GM19328 (cell line): ENCODE measurements at regions not wholly inside any gene's neighbourhood (a gene's known extent, or its start where the extent isn't known, plus 50 kb on each side); places are given as distances from the start of the nearest gene placed in this dataset.
"Not testable (repeated sequence)": the region's sequence is repeated elsewhere in the genome, so short reads cannot be mapped to it uniquely, and the experiment has no call there.

Source experiments
- ATAC-seq: cut with Tn5 transposase; IDR thresholded peaks from one replicate; pipeline ENCODE4 v1.9.1; 2021; ENCODE audit warnings: mild to moderate bottlenecking, moderate library complexity; ENCODE audit not compliant: unreplicated experiment

GRCh38 chr18:64765908-64766307, 617.0 kb upstream of the LINC00305 start:
- ATAC-seq: no peak

DNA sequence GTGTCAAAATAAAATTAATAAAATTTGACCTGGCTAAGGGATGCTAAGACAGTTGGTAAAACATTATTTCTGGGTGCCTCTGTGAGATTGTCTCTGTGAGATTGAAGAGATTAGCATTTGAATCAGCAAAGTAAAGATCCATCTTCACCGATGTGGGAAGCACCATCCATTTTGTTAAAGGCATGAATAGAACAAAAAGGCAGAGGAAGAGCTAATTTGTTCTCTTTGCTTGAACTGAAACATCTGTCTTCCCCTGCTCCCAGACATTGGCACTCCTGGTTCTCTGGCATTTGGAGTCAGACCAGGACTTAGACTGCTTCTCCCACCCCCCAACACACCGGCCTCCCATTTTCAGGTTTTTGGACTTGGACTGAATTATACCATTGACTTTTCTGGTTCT, 603.8 kb upstream of the LINC00305 start:
- no peak for ATAC-seq

GRCh38 chr18:64749884-64750283, 601.0 kb upstream of the LINC00305 start:
- ATAC-seq: no peak

DNA sequence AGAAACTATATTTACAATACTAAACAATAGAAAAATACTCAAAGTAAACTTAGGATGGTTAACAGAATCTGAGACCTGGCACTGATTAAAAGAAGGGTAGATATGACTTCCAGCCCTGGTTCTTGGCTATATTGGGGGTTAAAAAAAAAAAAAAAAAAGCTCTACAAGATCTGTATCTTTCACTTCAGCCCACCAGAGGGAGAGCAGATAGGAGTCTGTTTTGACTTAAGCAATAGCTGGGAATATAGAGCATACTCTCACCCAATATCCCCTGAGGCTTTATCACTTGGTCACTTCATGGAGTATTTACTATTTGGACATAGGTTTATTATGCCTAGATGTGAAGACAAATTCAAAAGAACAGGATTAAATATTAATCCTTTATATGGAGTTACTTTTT, 598.9 kb upstream of the LINC00305 start:
- no peak for ATAC-seq

DNA sequence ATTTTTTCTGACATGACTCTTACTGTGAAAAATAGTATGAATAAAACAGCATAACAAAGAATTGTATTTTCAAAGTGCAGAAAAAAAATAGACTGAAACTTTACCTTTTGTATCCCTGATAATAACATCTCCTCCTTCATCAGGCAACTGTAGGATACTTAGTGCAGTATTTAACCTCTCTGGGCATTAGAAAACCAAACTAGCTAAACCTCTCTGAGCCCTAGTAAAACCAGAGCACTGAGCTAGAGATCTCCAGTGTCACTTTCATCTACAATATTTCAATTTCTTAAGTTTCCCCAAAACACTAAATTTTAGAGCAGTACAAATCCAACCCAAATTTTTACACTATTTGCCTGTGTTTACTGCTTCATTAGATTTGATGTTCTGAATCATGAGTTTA, 594.0 kb upstream of the LINC00305 start:
- ATAC-seq: no peak

DNA sequence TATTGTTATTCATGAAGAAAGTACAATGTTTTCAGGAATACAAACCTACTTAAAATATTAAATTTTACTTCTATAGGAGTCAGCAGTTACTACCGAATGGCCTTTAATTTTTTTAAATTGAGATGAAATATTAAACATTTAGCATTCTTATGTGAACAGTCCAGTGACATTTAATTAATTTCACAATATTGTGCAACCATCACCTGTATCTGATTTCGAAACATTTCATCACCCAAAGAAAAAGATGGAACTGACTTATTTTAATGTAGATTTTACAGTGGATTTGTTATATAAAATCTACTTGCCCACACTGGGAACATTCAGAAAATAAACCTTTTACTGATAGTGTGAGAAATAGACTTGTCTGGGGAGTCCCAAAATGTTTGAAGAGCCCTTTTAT, 585.2 kb upstream of the LINC00305 start:
- no peak for ATAC-seq

DNA sequence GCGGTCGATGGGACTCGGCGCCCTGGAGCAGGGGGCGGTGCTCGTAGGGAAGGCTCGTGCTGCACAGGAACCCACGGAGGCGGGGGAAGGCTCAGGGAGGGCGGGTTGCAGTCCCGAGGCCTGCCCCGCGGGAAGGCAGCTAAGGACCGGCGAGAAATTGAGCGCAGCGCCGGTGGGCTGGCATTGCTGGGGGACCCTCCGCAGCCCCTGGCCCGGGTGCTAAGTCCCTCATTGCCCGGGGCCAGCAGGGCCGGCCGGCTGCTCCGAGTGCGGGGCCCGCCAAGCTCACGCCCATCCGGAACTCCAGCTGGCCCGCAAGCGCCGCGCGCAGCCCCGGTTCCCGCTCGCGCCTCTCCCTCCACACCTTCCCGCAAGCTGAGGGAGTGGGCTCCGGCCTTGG, 576.8 kb upstream of the LINC00305 start:
- ATAC-seq: not testable (repeated sequence)

DNA sequence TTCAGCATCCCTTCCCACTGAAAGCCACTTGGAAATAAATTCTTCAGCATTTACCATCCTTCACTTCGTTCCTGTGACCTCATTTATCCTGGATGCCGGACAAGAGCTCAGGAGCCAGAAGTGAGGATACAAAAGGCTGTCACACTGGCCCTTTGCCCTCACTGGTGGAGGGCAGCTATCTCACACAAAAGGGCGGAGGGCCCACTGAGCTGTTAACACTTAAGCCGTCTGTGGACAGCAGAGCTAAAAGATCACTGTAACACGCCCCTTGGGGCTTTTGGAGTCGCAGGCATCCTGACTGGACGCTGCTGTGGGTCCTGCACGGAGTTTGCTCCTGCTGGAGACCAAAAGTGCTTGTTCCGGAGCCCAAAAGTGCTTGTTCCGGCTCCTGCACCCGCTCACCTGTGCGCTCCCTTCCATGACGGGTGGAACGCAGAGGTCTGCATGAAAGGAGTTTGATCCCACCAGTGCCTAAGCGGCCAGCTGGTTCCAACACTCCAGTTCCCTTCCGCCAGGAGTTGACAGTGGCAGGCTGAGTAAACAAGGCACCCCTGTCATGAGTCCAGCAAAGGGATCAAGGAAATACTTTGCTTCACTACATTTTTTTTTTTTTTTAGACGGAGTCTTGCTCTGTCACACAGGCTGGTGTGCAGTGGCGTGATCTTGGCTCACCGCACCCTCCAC, 572.0 kb upstream of the LINC00305 start:
- ATAC-seq: no peak

DNA sequence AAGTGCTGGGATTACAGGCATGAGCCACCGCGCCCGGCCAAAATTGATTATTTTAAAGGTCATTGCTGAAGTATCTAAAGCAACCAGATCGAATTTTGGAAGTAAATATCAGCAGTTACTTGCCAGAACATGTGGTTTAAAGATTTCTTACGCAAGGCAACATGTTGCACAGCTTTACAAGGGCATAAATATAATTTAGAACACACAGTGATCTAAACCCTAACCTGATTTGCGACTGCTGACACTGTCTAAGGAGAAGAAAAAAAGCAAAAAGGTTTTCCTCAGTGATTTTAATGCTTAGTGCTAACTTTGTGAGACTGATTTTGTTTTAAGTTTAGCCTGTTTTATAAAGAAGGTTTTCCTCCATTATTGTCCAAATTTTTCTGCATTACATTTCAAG, 569.9 kb upstream of the LINC00305 start:
- ATAC-seq: no peak

GRCh38 chr18:64717026-64717425, 568.1 kb upstream of the LINC00305 start:
- ATAC-seq: no peak

- no peak for ATAC-seq
Observed at GRCh38 chr18:64714086-64714485, 565.2 kb upstream of the LINC00305 start.

GRCh38 chr18:64713284-64713683, 564.4 kb upstream of the LINC00305 start:
- peak; percentile 69 for ATAC-seq

DNA sequence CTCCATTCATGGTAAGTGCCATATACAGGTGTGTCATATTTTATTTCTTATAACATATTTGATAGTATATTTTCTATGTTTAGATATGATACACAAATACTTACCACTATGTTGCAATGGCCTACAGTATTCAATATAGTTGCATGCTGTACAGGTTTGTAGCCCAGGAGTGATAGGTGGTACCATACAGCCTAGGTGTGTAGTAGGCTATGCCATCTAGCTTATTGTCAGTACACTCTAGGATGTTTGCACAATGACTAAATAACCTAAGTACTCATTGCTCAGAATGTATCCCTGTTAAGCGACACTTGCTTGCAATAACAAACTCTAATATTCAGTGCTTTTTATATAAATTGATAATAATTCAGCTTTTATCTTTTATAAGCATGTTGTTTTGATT, 563.1 kb upstream of the LINC00305 start:
- ATAC-seq: no peak

GRCh38 chr18:64710105-64710861, 561.4 kb upstream of the LINC00305 start:
- ATAC-seq: no peak

DNA sequence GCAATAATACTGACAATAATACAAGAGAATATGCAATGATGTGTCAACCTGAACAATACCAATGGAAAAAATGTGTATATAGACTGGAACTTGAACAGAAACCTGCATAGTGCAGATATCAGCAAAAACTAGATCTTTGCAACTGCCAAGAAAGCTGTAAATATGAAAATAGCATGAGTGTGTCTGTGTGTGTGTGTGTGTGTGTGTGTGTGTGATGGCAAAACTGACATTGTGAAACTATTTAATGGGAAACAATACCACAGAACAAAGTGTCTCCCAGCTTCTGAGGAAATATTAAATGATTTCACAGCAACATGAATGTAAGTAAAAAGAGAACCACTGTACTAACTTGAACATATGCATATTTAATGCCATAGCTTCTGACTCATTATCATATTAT, 558.2 kb upstream of the LINC00305 start:
- ATAC-seq: no peak

- ATAC-seq: no peak
Observed at GRCh38 chr18:64699081-64699480, 550.2 kb upstream of the LINC00305 start.

DNA sequence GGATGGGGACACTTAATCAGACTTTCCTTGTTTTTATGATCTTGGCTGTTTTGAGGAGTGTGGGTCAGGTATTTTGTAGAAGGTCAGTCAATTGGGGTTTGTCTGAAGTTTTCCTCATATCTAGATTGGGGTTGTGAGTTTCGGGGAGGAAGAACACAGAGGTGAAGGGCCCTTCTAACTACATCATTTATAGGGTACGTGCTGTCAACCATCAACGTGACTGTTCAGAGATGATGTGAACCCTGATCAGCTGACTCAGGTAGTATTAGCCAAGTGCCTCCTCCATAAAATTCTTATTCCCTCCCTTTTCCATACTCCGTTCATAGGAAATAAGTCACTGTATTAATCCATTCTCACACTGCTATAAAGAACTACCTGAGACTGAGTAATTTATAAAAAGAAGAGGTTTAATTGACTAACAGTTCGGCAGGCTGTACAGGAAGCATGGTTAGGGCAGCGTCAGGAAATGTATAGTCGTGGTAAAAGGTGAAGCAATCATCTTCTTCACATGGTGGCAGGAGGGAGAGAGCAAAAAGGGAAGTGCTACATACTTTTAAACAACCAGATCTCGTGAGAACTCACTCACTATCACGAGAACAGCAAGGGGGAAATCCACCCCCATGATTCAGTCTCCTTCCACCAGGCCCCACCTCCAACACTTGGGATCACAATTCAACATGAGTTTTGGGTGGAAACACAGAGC, 547.1 kb upstream of the LINC00305 start:
- no peak for ATAC-seq

- no peak for ATAC-seq
Observed at GRCh38 chr18:64693766-64694165, 544.9 kb upstream of the LINC00305 start.

GRCh38 chr18:64692826-64693225, 543.9 kb upstream of the LINC00305 start:
- no peak for ATAC-seq

DNA sequence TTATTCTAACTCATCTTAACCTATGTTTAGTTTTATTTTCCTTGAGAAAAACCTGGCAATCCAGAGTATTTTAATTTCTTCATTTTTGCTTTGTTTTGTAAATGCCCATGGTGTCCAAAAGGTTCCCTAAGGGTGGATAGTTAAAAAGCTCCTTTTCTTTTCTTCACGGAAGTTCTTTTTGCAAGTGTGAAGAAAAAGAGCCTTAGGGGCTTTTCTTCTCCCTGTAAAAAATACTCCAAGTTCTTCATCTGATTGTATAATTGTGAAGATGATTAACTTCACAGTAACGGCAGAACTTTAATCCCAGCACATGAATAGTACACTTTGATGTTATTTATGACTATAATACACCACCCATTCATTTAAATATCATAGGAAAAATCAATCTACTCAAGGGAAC, 530.2 kb upstream of the LINC00305 start:
- no peak for ATAC-seq

- ATAC-seq: no peak
Observed at GRCh38 chr18:64678048-64678447, 529.2 kb upstream of the LINC00305 start.

GRCh38 chr18:64674694-64675093, 525.8 kb upstream of the LINC00305 start:
- ATAC-seq: no peak
